DND-41 (cell line): ENCODE measurements at regions not wholly inside any gene's neighbourhood (a gene's known extent, or its start where the extent isn't known, plus 50 kb on each side); places are given as distances from the start of the nearest gene placed in this dataset.

ENCODE experiments used
- EZH2 ChIP-seq: IDR thresholded peaks from 3 replicates; pipeline ENCODE4 v1.6.1; 2012; ENCODE audit warnings: borderline replicate concordance, low read depth, mild to moderate bottlenecking, moderate library complexity, low read length, inconsistent platforms; ENCODE audit not compliant: severe bottlenecking
- TF ChIP-seq, protein P1 (sequence below): IDR thresholded peaks from 2 replicates; pipeline ENCODE4 v1.5.1; 2012; ENCODE audit warnings: borderline replicate concordance, low read length, moderate library complexity, mild to moderate bottlenecking; ENCODE audit not compliant: poor library complexity, severe bottlenecking; ENCODE audit errors: extremely low read depth

DNA sequence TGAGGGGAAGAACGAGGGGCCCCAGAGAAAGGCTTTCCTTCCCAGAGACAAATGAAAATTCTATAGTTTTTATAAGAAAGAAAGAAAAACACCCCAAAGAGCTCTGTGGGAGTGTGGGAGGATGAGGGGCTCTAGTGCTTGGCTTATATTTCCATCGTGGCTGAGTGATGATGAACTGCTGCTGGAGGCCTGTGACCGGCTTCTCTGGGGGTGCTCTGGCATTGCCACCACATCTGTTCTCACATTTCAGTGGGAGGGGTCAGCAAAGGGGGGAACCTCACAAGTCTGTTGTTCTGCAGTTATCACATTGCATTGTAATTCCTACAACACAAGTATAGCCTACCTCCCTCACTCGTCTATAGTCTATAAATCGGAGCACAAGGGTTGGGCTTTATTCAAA is 67.6 kb upstream of the BACH2 start:
- TF ChIP-seq, protein P1, sequence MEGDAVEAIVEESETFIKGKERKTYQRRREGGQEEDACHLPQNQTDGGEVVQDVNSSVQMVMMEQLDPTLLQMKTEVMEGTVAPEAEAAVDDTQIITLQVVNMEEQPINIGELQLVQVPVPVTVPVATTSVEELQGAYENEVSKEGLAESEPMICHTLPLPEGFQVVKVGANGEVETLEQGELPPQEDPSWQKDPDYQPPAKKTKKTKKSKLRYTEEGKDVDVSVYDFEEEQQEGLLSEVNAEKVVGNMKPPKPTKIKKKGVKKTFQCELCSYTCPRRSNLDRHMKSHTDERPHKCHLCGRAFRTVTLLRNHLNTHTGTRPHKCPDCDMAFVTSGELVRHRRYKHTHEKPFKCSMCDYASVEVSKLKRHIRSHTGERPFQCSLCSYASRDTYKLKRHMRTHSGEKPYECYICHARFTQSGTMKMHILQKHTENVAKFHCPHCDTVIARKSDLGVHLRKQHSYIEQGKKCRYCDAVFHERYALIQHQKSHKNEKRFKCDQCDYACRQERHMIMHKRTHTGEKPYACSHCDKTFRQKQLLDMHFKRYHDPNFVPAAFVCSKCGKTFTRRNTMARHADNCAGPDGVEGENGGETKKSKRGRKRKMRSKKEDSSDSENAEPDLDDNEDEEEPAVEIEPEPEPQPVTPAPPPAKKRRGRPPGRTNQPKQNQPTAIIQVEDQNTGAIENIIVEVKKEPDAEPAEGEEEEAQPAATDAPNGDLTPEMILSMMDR = no peak
- no peak for TF ChIP-seq EZH2
